ENCODE measurements at regions not wholly inside any gene's neighbourhood (a gene's known extent, or its start where the extent isn't known, plus 50 kb on each side); places are given as distances from the start of the nearest gene placed in this dataset.

GRCh38 chr14:79986251-79986650 lies 225.1 kb downstream of the DIO2 start (continued):
- TF ChIP-seq ZNF462 (CRISPR knock-in tag; IDR thresholded peaks at IDR 0.05) = no peak
- no peak for TF ChIP-seq STAT1 (IDR thresholded peaks at IDR 0.05; ENCODE audit: unreplicated experiment)

GRCh38 chr14:79972230-79972629 lies 239.1 kb downstream of the DIO2 start:
- H3F3A ChIP-seq (replicated peaks; ENCODE audit: low read depth) = no peaks in the 10 kb centered on the region
- H3K27ac ChIP-seq (ENCODE audit: low read depth) = no peak overlapping the region
- H3K4me2 ChIP-seq = no peak overlapping the region
- H3K79me2 ChIP-seq (replicated peaks; ENCODE audit: insufficient read depth) = no peaks in the 10 kb centered on the region
- ATAC-seq (no peak), DNase-seq (ENCODE audit: low spot score) (no peak)
- no peak overlapping the region for H3K4me3 Mint-ChIP-seq
- H3K27ac Mint-ChIP-seq = no peak overlapping the region
- H3K9me2 ChIP-seq (ENCODE audit: insufficient read depth) = no peaks in the 10 kb centered on the region
- no peak overlapping the region for H3K4me3 ChIP-seq
- H4K20me1 ChIP-seq (replicated peaks; ENCODE audit: insufficient read depth) = no peaks in the 10 kb centered on the region
- no peaks in the 10 kb centered on the region for H3K4me1 Mint-ChIP-seq
- no peaks in the 10 kb centered on the region for H3K36me3 Mint-ChIP-seq (ENCODE audit: low read depth)
- no peaks in the 10 kb centered on the region for H3K27me3 Mint-ChIP-seq (ENCODE audit: insufficient read depth, low read depth, poor library complexity)
- H3K36me3 ChIP-seq (ENCODE audit: insufficient read depth) = no peaks in the 10 kb centered on the region
- no peaks in the 10 kb centered on the region for H3K9me3 Mint-ChIP-seq
- no peak overlapping the region for H2AFZ ChIP-seq
- no peaks in the 10 kb centered on the region for H3K27me3 ChIP-seq (ENCODE audit: insufficient read depth)
- H3K4me1 ChIP-seq (ENCODE audit: insufficient read depth) = no peaks in the 10 kb centered on the region
- TF ChIP-seq ZNF114 (CRISPR knock-in tag; IDR thresholded peaks at IDR 0.05) = no peak
- no peak for TF ChIP-seq CTCF (conservative IDR thresholded peaks at IDR 0.05; ENCODE audit: low read depth in 2 of 2)
- no peak for TF ChIP-seq ZNF331 (CRISPR knock-in tag; IDR thresholded peaks at IDR 0.05; ENCODE audit: low read depth)
- TF ChIP-seq STAT1 (IDR thresholded peaks at IDR 0.05; ENCODE audit: unreplicated experiment) = no peak
- TF ChIP-seq NANOG (IDR thresholded peaks at IDR 0.05; ENCODE audit: borderline replicate concordance) = no peak
- no peak for TF ChIP-seq EZH2phosphoT487 (IDR thresholded peaks at IDR 0.05; ENCODE audit: unreplicated experiment)
- TF ChIP-seq ZNF462 (CRISPR knock-in tag; IDR thresholded peaks at IDR 0.05) = no peak
- no peak for TF ChIP-seq CREB1 (CRISPR knock-in tag; IDR thresholded peaks at IDR 0.05; ENCODE audit: low read depth)
- TF ChIP-seq JUNB (IDR thresholded peaks at IDR 0.05; ENCODE audit: unreplicated experiment) = no peak
